Liver (tissue), 8 donors: ENCODE measurements at regions not wholly inside any gene's neighbourhood (a gene's known extent, or its start where the extent isn't known, plus 50 kb on each side); places are given as distances from the start of the nearest gene placed in this dataset.

Source experiments
- DNase-seq: peaks from one replicate; pipeline ENCODE4 v3.0.0-alpha.2; 2017; ENCODE audit warnings: low spot score
- H3K27ac ChIP-seq, 2 donors: one replicate each; pipeline ENCODE4 v1.7.0; 2013; ENCODE audit warnings: inconsistent platforms in 2 of 2, low read length in 2 of 2, control low read depth in 1 of 2, low read depth in 1 of 2, mild to moderate bottlenecking in 1 of 2
- H3K27me3 ChIP-seq, 4 donors: one replicate each; pipeline versions ENCODE4 v1.6.1 to v1.7.0; 2013; ENCODE audit warnings: low read length in 3 of 4, inconsistent platforms in 1 of 4, mild to moderate bottlenecking in 1 of 4, moderate library complexity in 1 of 4; ENCODE audit not compliant: control insufficient read depth in 4 of 4, insufficient read depth in 4 of 4
- H3K36me3 ChIP-seq, 4 donors: one replicate each; pipeline versions ENCODE4 v1.6.1 to v1.7.0; 2013; ENCODE audit warnings: low read length in 3 of 4, mild to moderate bottlenecking in 3 of 4, low read depth in 1 of 4, moderate library complexity in 1 of 4; ENCODE audit not compliant: control insufficient read depth in 4 of 4, insufficient read depth in 3 of 4
- H3K4me1 ChIP-seq, 4 donors: one replicate each; pipeline versions ENCODE4 v1.6.1 to v1.7.0; 2013; ENCODE audit warnings: low read length in 3 of 4, mild to moderate bottlenecking in 3 of 4, moderate library complexity in 1 of 4; ENCODE audit not compliant: control insufficient read depth in 4 of 4, insufficient read depth in 4 of 4
- H3K4me3 ChIP-seq, 3 donors: one replicate each; pipeline versions ENCODE4 v1.6.1 to v1.7.0; 2013; ENCODE audit warnings: low read length in 3 of 3, control low read depth in 1 of 3, low read depth in 1 of 3, mild to moderate bottlenecking in 1 of 3
- H3K9ac ChIP-seq, 2 donors: one replicate each; pipeline ENCODE4 v1.7.0; 2013; ENCODE audit warnings: low read length in 2 of 2, mild to moderate bottlenecking in 2 of 2, moderate library complexity in 2 of 2, control low read depth in 1 of 2, low read depth in 1 of 2
- H3K9me3 ChIP-seq, 4 donors: one replicate each; pipeline versions ENCODE4 v1.6.1 to v1.7.0; 2013; ENCODE audit warnings: low read length in 3 of 4; ENCODE audit not compliant: control insufficient read depth in 4 of 4
- ATF3 ChIP-seq: IDR thresholded peaks from 2 replicates; pipeline ENCODE4 v1.6.1; 2016; ENCODE audit warnings: antibody characterized with exemption
- EGR1 ChIP-seq, 2 donors: IDR thresholded peaks; 2 replicates each; pipeline ENCODE4 v1.6.1; 2016 to 2018; ENCODE audit warnings: antibody characterized with exemption in 2 of 2, low read depth in 2 of 2
- FOXA2 ChIP-seq: IDR thresholded peaks from 2 replicates; pipeline ENCODE4 v1.6.1; 2016; ENCODE audit warnings: antibody characterized with exemption
- GABPA ChIP-seq, 2 donors: IDR thresholded peaks in 1 of 2; conservative IDR thresholded peaks in 1 of 2; 2 replicates each; pipeline ENCODE4 v1.6.1; 2016; ENCODE audit warnings: antibody characterized with exemption in 2 of 2, mild to moderate bottlenecking in 1 of 2, moderate library complexity in 1 of 2
- HNF4A ChIP-seq, 2 donors: conservative IDR thresholded peaks; 2 replicates each; pipeline ENCODE4 v1.6.1; 2016; ENCODE audit warnings: antibody characterized with exemption in 2 of 2, mild to moderate bottlenecking in 2 of 2
- HNF4G ChIP-seq: IDR thresholded peaks from 2 replicates; pipeline ENCODE4 v1.6.1; 2016; ENCODE audit warnings: antibody characterized with exemption
- JUND ChIP-seq, 2 donors: IDR thresholded peaks; 2 replicates each; pipeline ENCODE4 v1.6.1; 2016; ENCODE audit warnings: antibody characterized with exemption in 2 of 2
- NR2F2 ChIP-seq: IDR thresholded peaks from 2 replicates; pipeline ENCODE4 v1.6.1; 2016; ENCODE audit warnings: antibody characterized with exemption
- RAD21 ChIP-seq, 2 donors: IDR thresholded peaks; 2 replicates each; pipeline ENCODE4 v1.6.1; 2016; ENCODE audit warnings: antibody characterized with exemption in 2 of 2, mild to moderate bottlenecking in 2 of 2
- RXRA ChIP-seq, 2 donors: IDR thresholded peaks; 2 replicates each; pipeline ENCODE4 v1.6.1; 2017 to 2018; ENCODE audit warnings: antibody characterized with exemption in 2 of 2, mild to moderate bottlenecking in 1 of 2
- TAF1 ChIP-seq: conservative IDR thresholded peaks from 2 replicates; pipeline ENCODE4 v1.6.1; 2016; ENCODE audit warnings: antibody characterized with exemption, mild to moderate bottlenecking
- YY1 ChIP-seq: IDR thresholded peaks from 2 replicates; pipeline ENCODE4 v1.6.1; 2016; ENCODE audit warnings: antibody characterized with exemption, mild to moderate bottlenecking
- ZBTB33 ChIP-seq: IDR thresholded peaks from 2 replicates; pipeline ENCODE4 v1.6.1; 2016; ENCODE audit warnings: antibody characterized with exemption
- WGBS: extraction: QIAGEN DNeasy Blood & Tissue Kit; methylation state at CpG from one replicate; pipeline ENCODE4 v1.1.7; 2013; 5-methylcytosine and 5-hydroxymethylcytosine counted together
- TF ChIP-seq, protein P1 (sequence below): fragments of 150-350 bp; IDR thresholded peaks from 2 replicates; pipeline ENCODE4 v1.5.1; 2017; ENCODE audit warnings: improper control_type of control experiment, low read depth, low read length; ENCODE audit not compliant: missing input control
- TF ChIP-seq, protein P2 (sequence below): IDR thresholded peaks from 2 replicates; pipeline ENCODE4 v1.6.1; 2016; ENCODE audit warnings: antibody characterized with exemption, mild to moderate bottlenecking
- donor health status: healthy.
- donor health status: healthy.
- donor health status: healthy.
- donor health status: healthy.
- donor health status: healthy.

DNA sequence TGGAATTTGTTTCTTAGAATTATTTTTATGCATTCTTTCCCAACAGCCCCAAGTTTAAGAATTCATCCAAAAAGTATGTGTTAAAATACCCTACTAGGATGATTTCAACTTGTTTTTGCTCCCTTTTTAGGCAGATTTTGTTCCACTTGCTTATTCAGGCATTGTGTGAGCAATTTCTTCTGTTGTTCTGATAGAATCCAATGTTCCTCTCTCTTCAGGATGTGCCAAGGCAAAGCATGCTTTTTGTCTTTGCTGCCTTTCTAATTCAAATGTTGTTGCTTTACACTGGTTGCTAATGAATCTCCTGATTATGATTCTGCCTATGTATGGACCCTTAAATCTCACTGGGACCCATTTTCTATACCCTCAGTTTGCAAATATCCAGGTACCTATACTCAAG lies 131.2 kb upstream of the ARHGAP42 start:
- no peak for TF ChIP-seq RXRA (IDR thresholded peaks at IDR 0.05)
- TF ChIP-seq YY1 = no peak
- no peak for TF ChIP-seq HNF4A (conservative IDR thresholded peaks at IDR 0.05)
- TF ChIP-seq GABPA (IDR thresholded peaks at IDR 0.05 in 1 of 2, conservative IDR thresholded peaks at IDR 0.05 in 1 of 2) = no peak
- TF ChIP-seq JUND (IDR thresholded peaks at IDR 0.05) = no peak
- no peak for TF ChIP-seq TAF1
- TF ChIP-seq, protein P1, sequence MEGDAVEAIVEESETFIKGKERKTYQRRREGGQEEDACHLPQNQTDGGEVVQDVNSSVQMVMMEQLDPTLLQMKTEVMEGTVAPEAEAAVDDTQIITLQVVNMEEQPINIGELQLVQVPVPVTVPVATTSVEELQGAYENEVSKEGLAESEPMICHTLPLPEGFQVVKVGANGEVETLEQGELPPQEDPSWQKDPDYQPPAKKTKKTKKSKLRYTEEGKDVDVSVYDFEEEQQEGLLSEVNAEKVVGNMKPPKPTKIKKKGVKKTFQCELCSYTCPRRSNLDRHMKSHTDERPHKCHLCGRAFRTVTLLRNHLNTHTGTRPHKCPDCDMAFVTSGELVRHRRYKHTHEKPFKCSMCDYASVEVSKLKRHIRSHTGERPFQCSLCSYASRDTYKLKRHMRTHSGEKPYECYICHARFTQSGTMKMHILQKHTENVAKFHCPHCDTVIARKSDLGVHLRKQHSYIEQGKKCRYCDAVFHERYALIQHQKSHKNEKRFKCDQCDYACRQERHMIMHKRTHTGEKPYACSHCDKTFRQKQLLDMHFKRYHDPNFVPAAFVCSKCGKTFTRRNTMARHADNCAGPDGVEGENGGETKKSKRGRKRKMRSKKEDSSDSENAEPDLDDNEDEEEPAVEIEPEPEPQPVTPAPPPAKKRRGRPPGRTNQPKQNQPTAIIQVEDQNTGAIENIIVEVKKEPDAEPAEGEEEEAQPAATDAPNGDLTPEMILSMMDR = no peak
- no peaks in the 10 kb centered on the region for H3K4me1 ChIP-seq
- no peak overlapping the region for H3K9ac ChIP-seq
- H3K9me3 ChIP-seq = no peaks in the 10 kb centered on the region
- no peaks in the 10 kb centered on the region for H3K36me3 ChIP-seq
- no peak overlapping the region for H3K27ac ChIP-seq
- H3K4me3 ChIP-seq = no peak overlapping the region
- no peak for DNase-seq
- H3K27me3 ChIP-seq = peaks cover 0 to 2% (median 0%) of the 10 kb centered on the region in 4 donors

GRCh38 chr11:100556781-100557180 lies 130.3 kb upstream of the ARHGAP42 start:
- 58% methylated on average over 1 of the region's 1 CpG for WGBS
- no peak overlapping the region for H3K27ac ChIP-seq
- no peak overlapping the region for H3K9ac ChIP-seq
- no peaks in the 10 kb centered on the region for H3K36me3 ChIP-seq
- no peak overlapping the region for H3K4me3 ChIP-seq
- H3K9me3 ChIP-seq = no peaks in the 10 kb centered on the region
- H3K4me1 ChIP-seq = no peaks in the 10 kb centered on the region
- TF ChIP-seq JUND (IDR thresholded peaks at IDR 0.05) = no peak
- no peak for TF ChIP-seq NR2F2
- TF ChIP-seq RAD21 (IDR thresholded peaks at IDR 0.05) = no peak
- TF ChIP-seq TAF1 = no peak
- TF ChIP-seq RXRA (IDR thresholded peaks at IDR 0.05) = no peak
- TF ChIP-seq FOXA2 = no peak
- no peak for TF ChIP-seq HNF4G
- no peak for TF ChIP-seq ATF3
- H3K27me3 ChIP-seq = peaks cover 0 to 2% (median 0%) of the 10 kb centered on the region in 4 donors
- no peak for DNase-seq

- H3K27me3 ChIP-seq = peaks cover 0 to 2% (median 0%) of the 10 kb centered on the region in 4 donors
- H3K4me1 ChIP-seq = no peaks in the 10 kb centered on the region
- no peak for DNase-seq
- WGBS = 66% methylated on average over 8 of the region's 8 CpGs
- no peaks in the 10 kb centered on the region for H3K36me3 ChIP-seq
- H3K9ac ChIP-seq = no peak overlapping the region
- no peak overlapping the region for H3K27ac ChIP-seq
- no peak overlapping the region for H3K4me3 ChIP-seq
- H3K9me3 ChIP-seq = no peaks in the 10 kb centered on the region
- TF ChIP-seq RXRA (IDR thresholded peaks at IDR 0.05) (no peak), EGR1 (IDR thresholded peaks at IDR 0.05; ENCODE audit: low read depth in 2 of 2) (no peak), ATF3 (no peak), NR2F2 (no peak), ZBTB33 (no peak), HNF4A (conservative IDR thresholded peaks at IDR 0.05) (no peak), RAD21 (IDR thresholded peaks at IDR 0.05) (no peak), HNF4G (no peak), TAF1 (no peak), FOXA2 (no peak), GABPA (IDR thresholded peaks at IDR 0.05 in 1 of 2, conservative IDR thresholded peaks at IDR 0.05 in 1 of 2) (no peak), YY1 (no peak), JUND (IDR thresholded peaks at IDR 0.05) (no peak)
- TF ChIP-seq, protein P2, sequence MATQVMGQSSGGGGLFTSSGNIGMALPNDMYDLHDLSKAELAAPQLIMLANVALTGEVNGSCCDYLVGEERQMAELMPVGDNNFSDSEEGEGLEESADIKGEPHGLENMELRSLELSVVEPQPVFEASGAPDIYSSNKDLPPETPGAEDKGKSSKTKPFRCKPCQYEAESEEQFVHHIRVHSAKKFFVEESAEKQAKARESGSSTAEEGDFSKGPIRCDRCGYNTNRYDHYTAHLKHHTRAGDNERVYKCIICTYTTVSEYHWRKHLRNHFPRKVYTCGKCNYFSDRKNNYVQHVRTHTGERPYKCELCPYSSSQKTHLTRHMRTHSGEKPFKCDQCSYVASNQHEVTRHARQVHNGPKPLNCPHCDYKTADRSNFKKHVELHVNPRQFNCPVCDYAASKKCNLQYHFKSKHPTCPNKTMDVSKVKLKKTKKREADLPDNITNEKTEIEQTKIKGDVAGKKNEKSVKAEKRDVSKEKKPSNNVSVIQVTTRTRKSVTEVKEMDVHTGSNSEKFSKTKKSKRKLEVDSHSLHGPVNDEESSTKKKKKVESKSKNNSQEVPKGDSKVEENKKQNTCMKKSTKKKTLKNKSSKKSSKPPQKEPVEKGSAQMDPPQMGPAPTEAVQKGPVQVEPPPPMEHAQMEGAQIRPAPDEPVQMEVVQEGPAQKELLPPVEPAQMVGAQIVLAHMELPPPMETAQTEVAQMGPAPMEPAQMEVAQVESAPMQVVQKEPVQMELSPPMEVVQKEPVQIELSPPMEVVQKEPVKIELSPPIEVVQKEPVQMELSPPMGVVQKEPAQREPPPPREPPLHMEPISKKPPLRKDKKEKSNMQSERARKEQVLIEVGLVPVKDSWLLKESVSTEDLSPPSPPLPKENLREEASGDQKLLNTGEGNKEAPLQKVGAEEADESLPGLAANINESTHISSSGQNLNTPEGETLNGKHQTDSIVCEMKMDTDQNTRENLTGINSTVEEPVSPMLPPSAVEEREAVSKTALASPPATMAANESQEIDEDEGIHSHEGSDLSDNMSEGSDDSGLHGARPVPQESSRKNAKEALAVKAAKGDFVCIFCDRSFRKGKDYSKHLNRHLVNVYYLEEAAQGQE = no peak
- TF ChIP-seq, protein P1 = no peak
Measured at GRCh38 chr11:100557830-100558611, 129.1 kb upstream of the ARHGAP42 start.
